Islet precursor cell (in vitro differentiated cells): ENCODE measurements at regions not wholly inside any gene's neighbourhood (a gene's known extent, or its start where the extent isn't known, plus 50 kb on each side); places are given as distances from the start of the nearest gene placed in this dataset.

ENCODE experiments used
- DNase-seq: peaks from one replicate; pipeline ENCODE4 v3.0.0-alpha.2; 2018

DNA sequence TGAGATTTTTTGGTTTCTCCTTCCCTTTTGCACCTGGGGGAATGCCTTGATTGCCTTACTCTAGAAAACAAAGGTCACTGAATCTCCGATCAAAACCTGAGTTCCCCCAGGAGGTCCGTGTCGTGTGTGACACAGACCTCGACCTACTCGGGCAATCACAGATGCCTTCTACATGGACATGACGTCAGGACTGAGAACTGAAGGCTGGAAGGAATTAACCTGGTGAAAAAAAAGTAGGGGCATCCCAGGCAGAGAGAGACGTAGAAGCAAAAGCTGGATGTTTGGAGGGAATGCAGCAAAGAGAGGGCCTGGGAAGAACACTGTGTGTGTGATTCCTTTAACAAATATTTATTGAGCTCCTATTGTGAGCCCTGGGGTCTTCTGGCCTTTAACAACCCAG lies 178.0 kb downstream of the PRDM2 start:
- no peak for DNase-seq

DNA sequence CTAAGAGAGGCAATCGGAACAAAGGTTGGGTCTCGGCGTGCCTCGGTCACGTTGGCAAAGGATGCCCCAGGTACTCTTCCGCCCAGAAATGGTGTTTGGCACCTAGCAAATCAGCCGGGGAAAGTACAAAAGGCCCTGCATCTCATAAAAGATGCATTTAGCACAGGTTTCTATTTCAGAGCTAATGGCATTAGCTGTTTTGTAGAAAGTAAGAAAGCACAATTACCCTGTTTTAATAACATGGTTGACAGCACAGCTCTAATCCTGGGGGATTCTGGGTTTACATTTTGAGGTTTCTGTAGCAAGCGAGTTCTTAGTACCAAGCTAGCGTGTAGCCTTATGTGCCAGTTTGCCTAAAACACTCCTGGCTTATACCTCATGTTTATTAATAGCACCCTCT lies 178.5 kb downstream of the PRDM2 start:
- DNase-seq = no peak

DNA sequence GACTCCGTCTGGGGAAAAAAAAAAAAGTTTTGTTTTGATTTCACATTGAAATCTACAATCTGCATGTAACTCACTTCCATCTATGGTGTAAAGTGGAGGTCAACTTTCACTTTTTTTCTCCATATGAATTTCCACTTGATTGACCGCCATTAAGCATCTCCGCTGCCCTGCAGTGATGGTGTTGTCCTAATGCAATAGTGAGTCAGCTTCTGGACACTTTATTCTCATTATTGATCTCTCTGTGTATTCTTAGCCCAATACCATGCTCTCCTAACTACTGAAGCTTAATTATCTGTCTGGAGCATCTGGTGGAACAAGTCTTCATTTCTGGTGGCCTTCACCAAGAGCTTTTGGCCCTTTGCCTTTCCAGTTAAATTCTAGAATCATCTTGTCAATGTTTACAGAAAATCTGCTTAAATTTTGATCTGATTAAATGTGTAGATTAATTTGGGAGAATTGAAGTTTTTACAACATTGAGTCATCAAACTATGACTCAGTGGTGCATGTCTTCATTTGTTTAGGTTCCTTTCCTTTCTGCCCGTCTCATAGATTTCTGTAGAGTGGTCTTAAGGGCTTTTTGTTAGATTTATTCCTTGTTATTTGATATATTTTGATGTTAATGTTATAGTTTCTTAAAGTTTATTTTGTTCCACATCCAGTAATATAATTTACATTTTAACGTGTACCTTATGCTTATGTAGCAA lies 181.5 kb downstream of the PRDM2 start:
- no peak for DNase-seq

DNA sequence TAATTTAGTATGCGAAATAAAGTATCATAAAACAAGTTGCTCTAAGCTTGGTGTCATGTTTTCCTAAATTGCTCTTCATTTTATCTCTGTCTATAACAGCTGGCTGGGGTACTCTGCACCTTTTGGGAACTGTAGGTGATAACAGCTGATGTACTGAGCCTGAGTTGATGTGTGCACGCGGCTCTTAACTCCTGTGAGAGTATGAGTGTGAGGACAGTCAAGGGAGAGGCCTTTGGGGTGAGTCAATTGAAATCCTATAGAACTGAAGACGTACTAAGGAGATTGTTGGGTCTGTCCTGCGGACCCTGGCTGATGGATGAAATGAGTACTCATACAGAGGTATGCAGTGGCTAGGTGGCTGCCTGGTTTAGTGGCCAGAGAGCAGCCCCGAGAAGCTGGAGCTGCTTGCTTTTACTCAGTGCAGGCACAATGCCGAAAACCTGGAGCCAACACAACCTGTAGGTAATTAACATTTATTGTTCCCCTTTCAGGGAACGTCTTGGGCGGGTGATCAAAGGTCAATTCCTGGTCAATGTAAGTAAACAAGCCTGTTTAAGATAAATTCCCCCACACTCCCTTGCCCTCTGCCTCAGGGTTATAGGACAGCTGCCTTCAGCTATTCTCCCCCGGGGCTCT lies 188.5 kb downstream of the PRDM2 start:
- DNase-seq = no peak

DNA sequence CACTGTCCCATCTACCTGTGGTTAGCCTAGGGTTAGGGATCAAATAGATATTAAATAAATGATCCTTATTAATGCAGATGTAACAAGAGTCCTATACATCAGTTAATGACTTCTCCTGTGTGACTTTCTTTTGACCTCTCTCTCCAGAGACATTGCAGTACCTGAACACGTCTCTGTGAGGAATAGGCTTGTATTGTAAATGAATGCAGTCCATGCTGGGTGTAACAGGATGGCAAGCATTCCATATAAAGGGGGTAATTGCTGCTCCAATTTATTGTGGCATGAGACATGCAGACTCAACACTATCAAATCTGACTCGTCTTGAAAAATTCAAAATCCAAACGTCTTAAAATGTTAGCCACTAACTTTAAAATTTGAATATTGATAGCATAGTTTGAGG lies 189.5 kb downstream of the PRDM2 start:
- DNase-seq = no peak

DNA sequence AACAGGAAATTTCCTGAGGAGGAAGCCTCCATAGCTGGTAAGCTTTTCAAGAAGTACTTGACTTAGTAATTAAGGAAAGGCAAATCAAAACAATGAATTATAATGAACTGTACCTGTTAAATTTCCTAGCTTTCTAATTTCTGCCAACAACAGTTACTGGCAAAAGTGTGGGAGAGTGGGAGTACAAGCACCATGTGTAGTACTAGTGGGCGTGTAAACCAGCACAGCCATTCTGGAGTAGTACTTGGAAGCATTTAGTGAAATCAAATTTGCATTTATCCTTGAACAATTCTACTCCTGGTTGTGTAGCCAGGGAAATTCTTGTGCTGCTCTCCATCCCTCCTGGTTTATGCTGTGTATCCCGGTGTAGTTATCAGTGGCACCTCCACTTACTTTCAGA lies 190.8 kb downstream of the PRDM2 start:
- DNase-seq = peak; percentile 7

DNA sequence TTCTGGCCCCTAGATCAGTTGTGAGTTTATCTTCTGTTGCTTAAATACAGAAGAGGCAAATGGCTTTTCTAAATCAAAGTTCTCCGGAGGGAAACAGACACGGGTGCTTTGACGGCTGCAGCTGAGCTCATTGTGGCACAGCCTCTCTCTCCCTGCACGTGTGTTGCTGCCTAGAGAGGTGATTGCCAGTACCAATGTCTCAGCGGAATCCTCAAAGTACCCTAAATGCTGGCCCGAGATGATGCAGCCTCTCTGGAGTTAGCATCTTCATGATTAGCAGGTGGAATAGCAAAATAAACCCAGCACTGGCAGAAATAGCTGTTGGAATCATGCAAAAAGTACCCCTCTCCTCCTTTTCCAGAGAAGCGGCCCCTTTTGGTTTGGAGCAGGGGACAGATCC lies 192.2 kb downstream of the PRDM2 start:
- no peak for DNase-seq

DNA sequence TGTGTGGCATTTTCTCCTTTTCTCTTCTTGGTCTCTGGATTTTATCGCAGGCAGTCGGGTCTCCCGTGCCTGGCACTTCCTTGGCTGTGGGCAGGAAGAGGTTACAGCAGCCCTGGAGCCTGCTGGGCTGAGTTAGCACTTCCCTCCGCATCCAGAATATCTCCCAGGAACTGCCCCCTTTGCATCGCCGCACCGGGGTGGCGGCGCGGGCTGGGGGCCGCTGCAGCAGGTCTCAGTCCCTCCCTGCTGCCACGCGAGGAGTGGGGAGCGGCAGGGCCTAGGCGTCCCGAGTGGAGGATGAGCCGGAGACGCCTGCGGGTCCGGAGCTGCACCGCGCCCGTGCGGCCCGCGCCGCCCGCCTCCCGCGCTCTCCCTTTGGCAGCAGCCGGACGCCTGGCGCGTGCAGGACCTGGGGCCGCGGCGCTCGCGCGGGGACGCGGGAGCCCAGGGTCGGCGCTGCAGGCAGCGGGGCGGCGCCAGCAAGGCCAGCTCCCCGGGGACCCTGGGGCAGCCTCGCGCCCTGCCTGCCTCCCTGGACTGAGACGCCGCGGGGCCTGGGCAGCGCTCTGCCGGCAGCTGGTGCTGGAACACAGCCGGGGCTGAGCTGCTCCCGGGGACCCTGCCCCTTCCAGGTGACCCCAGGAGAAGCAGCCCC lies 192.8 kb downstream of the PRDM2 start:
- DNase-seq = peak; percentile 65

DNA sequence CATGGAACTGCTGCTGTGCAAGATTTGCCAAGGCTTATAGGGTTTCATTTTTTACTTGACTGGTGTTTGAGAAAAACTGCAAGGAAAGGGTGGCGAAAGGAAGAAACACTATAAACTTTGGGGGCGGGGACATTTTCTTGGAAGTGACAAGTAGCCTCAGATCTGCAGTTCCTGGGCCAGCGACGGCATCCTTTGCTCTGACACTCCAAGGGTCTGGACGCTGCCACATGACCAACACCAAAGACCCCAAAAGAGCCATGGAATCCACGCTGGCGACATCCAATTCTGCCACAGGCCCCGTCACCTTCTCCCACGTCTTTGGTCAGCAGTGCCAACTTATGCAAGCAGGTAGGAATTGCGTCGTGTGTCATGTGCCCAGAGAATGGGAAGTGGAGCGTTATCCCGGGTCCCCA lies 193.4 kb downstream of the PRDM2 start:
- no peak for DNase-seq

DNA sequence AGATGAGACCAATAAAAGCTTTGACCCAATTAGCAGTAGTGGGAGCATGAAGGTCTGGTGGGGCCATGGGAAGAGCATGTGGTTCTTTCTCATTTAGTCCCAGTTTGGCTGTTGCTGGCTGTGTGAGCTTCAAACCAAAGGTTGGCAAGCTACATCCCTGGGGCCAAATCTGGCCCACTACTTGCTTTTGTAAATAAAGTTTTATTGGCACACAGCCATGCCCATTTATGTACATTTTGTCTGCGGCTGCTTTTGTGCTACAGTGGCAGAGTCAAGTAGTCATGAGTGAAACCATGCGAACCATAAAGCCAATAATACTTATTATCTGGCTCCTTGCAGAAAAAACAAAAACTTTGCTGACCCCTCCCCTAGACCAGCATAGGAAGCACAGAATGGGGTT lies 196.9 kb downstream of the PRDM2 start:
- DNase-seq = no peak

DNA sequence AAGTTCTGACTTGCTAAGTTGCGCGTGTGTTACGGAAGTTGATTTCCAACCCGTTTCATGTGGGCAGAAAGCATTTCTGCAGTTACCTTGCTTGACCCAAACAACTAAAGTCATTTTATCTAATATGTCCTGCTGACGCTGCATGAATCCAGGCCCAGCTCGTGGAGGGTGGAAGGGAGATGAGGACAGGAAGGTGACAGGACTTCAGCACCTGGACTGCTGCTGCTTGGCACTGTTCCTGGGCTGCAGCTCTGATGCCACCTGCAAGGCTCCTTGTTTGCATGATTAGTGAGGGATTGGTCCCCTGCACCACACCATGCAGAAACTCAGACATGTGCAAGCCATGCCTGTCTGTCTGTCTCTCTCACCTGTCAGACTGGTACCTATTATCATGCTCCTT lies 198.4 kb downstream of the PRDM2 start:
- no peak for DNase-seq

DNA sequence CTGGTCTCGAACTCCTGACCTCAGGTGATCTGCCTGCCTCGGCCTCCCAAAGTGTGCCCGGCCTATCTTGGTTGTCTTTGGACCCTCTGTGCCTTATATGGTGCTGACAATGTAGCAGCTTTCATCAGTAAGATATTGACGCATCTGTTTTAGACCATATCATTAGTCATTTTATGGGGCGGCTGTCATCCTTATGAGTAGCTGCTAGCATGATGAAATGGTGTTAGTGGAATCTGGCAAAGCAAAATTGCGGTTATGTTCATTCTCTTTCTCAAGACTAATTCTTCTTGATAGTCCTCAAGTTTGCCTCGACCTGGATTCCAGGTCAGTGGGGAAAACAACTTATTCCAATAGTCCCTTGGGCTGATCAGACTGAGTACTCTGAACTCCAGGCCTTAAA lies 199.9 kb downstream of the PRDM2 start:
- DNase-seq = no peak

DNA sequence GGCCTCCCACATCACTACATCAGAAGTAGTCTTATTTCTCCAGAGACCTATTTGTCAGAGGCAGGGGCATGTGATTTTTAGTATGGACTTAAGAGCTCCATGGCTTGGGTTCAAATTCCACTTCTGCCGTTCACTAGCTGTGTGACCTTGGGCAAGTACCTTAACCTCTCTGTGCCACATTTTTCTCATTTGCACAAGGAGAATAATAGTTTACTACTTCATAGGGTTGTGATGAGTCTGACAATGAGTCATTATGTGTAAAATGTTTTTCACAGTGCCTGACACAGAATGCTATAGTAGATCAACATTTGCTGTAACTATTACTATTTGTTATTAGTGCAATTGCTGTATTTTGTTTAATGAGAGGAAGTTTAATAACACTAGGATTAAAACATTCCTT lies 200.6 kb downstream of the PRDM2 start:
- DNase-seq = no peak

DNA sequence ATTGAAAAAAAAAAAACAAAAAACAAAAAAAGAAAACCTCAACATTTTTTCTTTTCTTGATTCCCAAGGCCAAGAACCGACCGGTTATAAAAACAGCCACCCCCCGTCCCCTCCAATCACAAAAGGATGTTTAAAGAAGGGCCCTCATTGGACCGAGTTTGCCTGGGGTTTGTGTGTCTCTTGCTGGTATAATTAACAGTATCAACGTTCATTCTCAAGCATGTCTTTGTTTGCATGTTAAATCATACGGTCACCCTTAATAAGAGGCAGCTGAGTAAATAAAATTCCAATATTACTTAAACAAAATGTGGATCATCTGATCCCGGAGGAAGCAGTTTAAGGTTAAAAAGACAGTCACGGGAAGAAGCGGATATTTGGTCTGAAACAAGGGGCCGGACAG lies 201.1 kb downstream of the PRDM2 start:
- DNase-seq = no peak

DNA sequence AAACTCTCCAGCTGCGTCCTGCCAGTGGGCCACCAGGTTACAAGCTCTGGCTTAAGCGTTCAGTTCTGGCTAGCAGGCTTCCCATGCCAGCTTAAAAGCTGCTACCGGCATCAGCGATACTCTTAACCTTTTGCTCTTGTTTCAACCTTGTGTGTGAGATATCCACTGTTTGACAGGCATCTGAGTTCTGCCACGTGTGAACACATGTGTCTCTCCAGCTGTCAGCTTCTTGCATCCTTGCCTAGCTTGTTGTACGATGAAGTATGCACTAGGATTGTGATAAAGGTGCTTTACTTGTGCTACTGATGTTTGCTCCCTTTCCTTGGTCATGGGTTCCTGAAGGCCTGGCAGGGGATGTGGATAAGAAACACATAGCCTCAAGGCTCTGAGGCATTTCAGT lies 201.6 kb downstream of the PRDM2 start:
- no peak for DNase-seq

DNA sequence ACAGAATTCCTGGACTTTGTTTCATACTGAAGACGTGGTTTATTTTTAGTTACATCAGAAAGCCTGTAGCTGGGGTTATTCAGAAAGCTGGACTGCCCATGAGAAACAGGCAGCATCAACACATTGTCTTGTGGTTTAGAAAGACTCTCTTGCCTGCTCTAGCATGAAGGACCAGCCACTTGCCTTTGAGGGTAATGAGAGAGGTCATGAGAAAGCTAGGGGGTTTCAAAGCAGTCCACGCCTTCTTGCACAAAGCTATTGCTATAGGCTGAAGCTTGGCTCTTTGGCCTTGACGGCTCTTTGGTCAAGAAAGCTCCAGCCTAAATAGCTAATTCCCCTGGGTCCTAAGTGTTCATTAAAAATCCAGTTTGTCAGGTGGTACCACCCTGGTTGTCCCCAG lies 208.1 kb downstream of the PRDM2 start:
- no peak for DNase-seq

DNA sequence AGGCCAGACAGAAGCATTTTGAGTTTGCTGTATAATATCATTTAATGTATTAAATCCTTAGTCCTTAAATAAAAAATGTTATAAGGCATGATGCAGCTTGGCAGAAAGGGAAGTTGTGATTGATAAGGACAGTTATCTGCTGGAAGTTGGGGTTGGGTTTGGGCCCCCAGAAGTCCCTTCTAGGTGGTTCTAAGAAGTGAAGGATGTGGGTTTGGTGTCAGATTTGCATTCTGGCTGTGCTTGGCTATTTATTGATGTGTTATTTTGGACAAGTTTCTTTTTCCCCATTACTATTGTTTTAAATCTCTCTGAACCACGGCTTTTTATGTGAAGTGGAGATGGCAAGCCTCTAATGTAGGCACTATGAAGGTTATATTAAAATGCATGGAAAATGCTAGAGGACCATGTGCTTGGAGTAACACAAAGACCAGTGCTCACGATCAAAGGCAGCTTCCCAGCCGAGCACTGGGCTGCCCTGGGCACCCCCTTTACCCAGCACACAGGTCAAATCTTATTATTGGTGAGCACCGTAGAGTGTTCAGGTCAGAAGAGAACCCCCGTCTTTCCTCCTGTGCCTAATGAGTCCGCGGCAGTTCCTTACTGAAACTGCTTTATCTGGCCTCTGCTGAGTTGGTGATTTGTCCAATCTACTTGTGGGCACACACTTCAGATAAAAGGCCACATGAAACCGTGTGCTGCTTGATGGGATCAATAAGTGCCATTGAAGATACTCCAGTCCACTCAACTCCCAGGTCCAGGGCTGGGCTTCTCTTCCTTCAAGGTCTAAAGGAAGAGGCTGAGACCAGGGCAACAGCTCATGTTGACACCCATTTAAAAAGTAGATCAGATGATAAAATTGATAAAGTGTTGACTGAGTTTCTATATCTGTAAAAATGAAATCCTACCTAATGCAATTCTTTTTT lies 212.0 kb downstream of the PRDM2 start:
- no peak for DNase-seq

DNA sequence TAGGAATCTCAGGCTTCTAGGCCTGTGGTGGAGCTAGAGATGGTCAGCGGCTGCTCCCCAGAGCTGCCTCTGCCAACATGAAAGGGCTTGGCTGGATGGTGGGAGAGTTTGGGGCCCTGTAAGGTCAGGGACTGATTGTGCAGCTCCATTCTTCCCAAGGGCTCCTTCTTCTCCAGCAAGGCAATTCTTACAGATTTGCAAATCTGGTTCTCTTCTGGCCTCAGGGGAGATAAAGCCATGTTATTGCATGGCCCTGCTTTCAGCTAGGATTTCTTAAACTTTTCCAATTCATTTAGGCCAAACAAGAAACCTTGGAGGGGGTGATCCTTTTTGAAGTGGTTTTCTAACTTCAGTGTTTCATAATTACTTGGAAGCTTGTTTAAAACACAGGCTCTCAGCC lies 213.4 kb downstream of the PRDM2 start:
- DNase-seq = no peak

DNA sequence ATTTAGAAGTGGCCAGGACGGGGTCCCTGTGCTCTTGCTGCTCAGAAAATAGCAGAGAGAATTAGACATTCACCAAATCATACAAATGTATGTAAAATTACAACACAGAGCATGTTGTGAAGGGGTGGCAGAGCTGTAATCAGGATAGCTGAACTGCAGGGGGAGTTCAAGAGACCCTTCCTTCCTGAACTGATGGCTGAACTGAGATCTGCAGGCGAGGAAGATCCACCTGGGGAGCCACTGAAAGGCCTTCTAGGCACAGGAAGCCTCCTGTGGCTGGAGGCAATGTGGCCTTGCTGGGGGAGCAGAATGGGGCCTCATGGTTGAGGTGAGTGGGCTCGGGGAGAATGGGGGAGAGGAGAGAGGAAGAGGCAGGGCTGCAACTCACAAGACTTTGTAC lies 216.5 kb downstream of the PRDM2 start:
- DNase-seq = peak; percentile 36

DNA sequence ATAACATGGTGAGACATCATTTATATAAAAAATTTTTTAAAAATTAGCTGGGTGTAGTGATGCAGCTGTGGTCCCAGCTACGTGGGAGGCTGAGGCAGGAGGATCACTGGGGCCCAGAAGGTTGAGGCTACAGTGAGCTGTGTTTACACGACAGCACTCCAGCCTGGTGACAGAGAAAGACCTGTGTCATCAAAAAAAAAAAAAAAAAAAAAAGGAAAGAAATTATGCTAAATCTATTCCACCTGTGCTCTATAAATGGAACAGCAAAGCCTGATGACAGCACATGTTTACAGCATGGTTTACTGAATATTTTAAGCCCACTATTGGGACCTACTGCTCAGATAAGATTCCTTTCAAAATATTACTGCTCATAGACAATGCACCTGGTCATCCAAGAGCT lies 217.6 kb downstream of the PRDM2 start:
- DNase-seq = peak; percentile 4

DNA sequence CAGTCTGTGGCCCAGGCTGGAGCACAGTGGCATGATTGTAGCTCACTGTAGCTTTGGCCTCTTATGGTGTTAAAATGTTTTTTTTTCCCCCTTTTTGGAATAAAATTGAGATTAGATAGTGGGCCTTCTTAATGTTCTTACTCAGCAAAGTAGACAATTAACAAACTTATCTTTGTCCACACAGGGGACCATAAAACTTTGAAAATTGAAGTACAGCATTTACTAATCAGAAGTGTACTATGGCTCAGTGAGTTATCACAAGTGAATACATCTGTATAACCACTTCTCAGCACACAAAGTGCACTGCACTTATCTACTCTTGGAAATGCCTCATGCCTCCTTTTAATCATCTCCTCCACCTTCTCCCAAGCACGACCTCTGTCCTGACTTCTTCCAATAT lies 218.9 kb downstream of the PRDM2 start:
- peak; percentile 1 for DNase-seq

DNA sequence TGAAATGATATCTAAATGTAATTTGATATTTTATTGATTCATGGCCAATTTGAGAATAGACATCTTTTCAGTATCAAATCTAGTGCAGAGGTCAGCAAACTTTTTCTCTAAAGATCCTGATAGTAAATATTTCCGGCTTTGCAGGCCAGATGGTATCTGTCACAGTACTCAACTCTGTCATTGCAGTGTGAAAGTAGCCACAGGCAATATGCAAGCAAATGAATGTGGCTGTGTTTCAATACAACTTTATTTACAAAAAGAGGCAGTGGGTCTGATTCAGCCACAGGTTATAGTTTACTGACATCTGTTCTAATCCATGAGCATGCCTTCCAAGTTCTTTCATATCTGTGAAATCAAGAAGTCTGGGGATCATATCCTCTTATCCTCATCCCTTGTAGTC lies 221.2 kb downstream of the PRDM2 start:
- no peak for DNase-seq

DNA sequence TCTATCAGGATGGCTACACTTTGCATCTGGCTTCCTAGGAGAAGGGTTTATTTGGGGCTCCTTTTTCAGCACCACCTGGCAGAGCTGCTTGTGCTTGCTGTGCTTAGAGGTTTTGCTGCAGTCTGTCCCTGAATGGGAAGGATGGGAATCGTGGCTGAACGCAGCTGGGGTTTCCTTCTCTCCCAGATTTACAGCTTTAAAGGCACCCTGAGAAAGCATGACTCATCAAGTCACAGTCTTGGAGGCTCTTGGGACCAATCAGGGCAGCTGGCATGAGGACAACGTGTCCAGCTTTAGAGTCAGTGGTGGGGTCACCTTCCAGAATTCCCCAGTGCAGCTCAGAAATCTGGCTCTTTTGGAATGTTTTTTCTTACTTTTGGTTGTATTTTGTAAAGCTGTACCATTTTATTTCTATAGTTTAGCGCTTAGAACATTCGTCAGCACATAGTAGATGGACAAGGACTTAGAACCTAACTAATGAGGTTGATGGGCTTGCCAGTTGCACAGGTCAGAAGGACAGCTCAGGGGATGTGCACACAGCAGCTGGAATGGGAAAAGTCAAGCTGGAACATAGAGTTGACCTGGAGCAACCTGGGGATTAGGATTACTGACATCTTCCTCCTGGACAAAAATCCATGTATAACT lies 222.6 kb downstream of the PRDM2 start:
- peak; percentile 41 for DNase-seq
